Nephron (organoid): ENCODE measurements at regions not wholly inside any gene's neighbourhood (a gene's known extent, or its start where the extent isn't known, plus 50 kb on each side); places are given as distances from the start of the nearest gene placed in this dataset.

ENCODE experiments used
- H3K27ac Mint-ChIP-seq, 3 experiments: 2 replicates each; pipeline ENCODE4 v1.8.0; 2020; ENCODE audit warnings: mixed read lengths in 3 of 3, mild to moderate bottlenecking in 2 of 3, moderate library complexity in 1 of 3
- H3K27me3 Mint-ChIP-seq: 2 replicates; pipeline ENCODE4 v1.8.0; 2021; ENCODE audit warnings: low read depth, mild to moderate bottlenecking, moderate library complexity, mixed read lengths
- H3K36me3 Mint-ChIP-seq: 2 replicates; pipeline ENCODE4 v1.8.0; 2020; ENCODE audit warnings: low read depth, mixed read lengths
- H3K4me1 Mint-ChIP-seq: 2 replicates; pipeline ENCODE4 v1.8.0; 2020; ENCODE audit warnings: mixed read lengths
- H3K4me3 Mint-ChIP-seq, 3 experiments: 2 replicates each; pipeline ENCODE4 v1.8.0; 2020; ENCODE audit warnings: mild to moderate bottlenecking in 3 of 3, mixed read lengths in 3 of 3, moderate library complexity in 2 of 3
- H3K9me3 Mint-ChIP-seq: 2 replicates; pipeline ENCODE4 v1.8.0; 2020; ENCODE audit warnings: mixed read lengths
- TF ChIP-seq, protein P1 (sequence below), 3 experiments: fragments of 200-600 bp; sonication (generic); IDR thresholded peaks; one replicate each; pipeline ENCODE4 v1.5.0; 2021; ENCODE audit warnings: antibody characterized with exemption in 3 of 3; ENCODE audit not compliant: unreplicated experiment in 3 of 3

DNA sequence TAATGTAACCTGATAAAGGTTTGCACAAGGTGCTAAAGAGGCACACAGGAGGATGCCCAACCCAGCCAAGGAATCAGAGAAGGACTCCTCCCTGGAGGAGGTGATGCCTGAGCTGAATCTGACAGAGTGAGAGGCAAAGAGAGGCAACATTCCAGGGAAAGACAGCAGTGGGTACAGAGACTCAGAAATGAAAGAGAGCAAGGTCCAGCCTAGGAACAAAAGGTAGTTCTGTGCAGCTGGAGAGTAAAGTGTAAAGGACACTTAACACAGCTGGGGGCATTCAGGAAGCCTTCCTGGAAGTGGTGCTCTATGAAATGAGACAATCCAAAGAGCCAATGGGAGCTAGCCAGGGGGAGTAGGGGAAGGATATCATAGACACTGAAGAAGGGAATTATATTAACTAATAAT lies 181.0 kb upstream of the GLI2 start:
- no peak overlapping the region for H3K4me3 Mint-ChIP-seq
- H3K9me3 Mint-ChIP-seq = no peaks in the 10 kb centered on the region
- no peak overlapping the region for H3K27ac Mint-ChIP-seq
- peaks cover 20% of the 10 kb centered on the region for H3K4me1 Mint-ChIP-seq
- H3K27me3 Mint-ChIP-seq = peaks cover 75% of the 10 kb centered on the region
- TF ChIP-seq, protein P1, sequence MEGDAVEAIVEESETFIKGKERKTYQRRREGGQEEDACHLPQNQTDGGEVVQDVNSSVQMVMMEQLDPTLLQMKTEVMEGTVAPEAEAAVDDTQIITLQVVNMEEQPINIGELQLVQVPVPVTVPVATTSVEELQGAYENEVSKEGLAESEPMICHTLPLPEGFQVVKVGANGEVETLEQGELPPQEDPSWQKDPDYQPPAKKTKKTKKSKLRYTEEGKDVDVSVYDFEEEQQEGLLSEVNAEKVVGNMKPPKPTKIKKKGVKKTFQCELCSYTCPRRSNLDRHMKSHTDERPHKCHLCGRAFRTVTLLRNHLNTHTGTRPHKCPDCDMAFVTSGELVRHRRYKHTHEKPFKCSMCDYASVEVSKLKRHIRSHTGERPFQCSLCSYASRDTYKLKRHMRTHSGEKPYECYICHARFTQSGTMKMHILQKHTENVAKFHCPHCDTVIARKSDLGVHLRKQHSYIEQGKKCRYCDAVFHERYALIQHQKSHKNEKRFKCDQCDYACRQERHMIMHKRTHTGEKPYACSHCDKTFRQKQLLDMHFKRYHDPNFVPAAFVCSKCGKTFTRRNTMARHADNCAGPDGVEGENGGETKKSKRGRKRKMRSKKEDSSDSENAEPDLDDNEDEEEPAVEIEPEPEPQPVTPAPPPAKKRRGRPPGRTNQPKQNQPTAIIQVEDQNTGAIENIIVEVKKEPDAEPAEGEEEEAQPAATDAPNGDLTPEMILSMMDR (IDR thresholded peaks at IDR 0.05; ENCODE audit: unreplicated experiment in 3 of 3) = no peak
- H3K36me3 Mint-ChIP-seq = peaks cover 4% of the 10 kb centered on the region

DNA sequence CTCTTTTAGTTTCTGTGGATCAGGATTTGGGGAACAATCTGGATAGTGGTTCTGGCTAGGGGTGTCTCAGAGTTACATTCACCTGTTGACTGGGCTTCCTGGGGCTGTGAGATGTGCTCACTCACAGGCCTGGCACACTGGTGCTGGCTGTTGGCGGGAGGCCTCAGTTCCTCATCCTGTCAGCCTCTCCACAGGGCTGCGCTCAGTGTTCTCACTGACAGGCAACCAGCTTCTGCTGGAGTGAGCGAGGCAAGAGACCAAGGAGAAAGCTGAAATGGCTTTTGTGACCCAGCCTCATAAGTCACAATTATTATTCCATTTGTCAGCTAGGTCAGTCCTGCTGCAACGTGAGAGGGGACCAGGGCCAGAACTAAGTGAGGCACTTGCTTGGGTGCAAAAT lies 180.6 kb upstream of the GLI2 start:
- Mint-ChIP-seq H3K27ac (no peak overlapping the region), H3K36me3 (peaks cover 4% of the 10 kb centered on the region), H3K4me3 (no peak overlapping the region), H3K4me1 (peaks cover 20% of the 10 kb centered on the region), H3K9me3 (no peaks in the 10 kb centered on the region), H3K27me3 (peaks cover 76% of the 10 kb centered on the region)
- TF ChIP-seq, protein P1 (IDR thresholded peaks at IDR 0.05; ENCODE audit: unreplicated experiment in 3 of 3) = no peak

DNA sequence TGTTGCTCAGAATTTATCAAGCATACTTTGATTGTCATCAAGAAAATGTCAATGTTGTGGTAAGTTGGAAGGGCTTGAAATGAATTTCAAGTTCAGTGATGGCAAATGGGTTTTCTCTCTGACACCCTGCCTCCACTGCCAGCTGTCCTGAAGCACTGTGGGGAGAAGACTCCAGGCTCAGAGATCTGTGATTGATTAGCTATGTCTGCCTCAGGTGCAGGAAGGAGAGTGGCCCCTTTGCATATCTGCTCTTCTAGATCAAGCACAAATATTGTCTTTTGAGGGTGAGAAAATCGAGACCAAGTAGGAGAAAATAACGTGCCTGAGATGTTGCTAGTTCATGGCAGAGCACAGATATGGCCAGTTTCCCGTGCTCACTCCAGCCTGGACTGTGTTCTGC lies 178.8 kb upstream of the GLI2 start:
- Mint-ChIP-seq H3K36me3 (peaks cover 4% of the 10 kb centered on the region), H3K4me1 (peaks cover 10% of the 10 kb centered on the region), H3K27ac (no peak overlapping the region), H3K4me3 (no peak overlapping the region), H3K27me3 (peaks cover 74% of the 10 kb centered on the region), H3K9me3 (no peaks in the 10 kb centered on the region)
- TF ChIP-seq, protein P1 (IDR thresholded peaks at IDR 0.05; ENCODE audit: unreplicated experiment in 3 of 3) = no peak

DNA sequence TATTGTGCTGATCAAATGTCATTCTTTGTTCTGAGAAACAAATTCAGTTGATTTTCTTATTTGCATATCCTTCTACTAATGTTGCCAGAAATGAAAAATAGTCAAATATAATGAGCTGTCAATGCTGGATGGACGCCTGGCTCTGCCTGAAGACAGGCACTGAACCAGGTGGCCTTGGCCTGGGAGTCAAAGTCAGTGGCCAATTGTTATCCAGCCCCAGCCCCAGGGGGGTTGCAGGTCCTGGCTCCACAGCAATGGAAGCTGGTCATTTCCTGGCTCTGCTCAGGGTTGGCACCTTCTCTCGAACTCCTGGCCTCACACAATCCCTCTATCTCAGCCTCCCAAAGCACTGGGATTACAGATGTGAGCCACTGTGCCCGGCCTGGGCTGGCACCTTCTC lies 176.8 kb upstream of the GLI2 start:
- H3K27ac Mint-ChIP-seq = no peak overlapping the region
- no peaks in the 10 kb centered on the region for H3K4me1 Mint-ChIP-seq
- no peak overlapping the region for H3K4me3 Mint-ChIP-seq
- no peaks in the 10 kb centered on the region for H3K9me3 Mint-ChIP-seq
- H3K27me3 Mint-ChIP-seq = peaks cover 72% of the 10 kb centered on the region
- peaks cover 4% of the 10 kb centered on the region for H3K36me3 Mint-ChIP-seq
- TF ChIP-seq, protein P1 (IDR thresholded peaks at IDR 0.05; ENCODE audit: unreplicated experiment in 3 of 3) = no peak

DNA sequence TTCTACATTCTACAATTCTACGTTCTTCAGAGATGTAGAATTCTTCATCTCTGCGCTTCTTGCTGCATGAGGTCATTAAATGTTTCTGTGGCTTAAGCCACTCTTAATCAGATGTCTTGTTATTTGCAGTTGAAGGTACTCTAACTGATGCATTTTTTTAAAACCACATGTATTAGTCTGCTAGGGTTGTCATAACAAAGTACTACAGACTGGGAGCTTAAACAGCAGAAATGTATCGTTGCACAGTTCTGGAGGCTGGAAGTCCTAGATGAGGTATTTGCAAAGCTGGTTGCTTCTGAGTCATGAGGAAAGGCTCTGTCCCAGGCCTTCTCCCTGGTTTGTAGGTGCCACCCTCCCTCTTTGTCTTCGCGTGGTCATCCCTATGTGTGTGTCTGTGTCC lies 176.3 kb upstream of the GLI2 start:
- H3K27me3 Mint-ChIP-seq = peaks cover 71% of the 10 kb centered on the region

DNA sequence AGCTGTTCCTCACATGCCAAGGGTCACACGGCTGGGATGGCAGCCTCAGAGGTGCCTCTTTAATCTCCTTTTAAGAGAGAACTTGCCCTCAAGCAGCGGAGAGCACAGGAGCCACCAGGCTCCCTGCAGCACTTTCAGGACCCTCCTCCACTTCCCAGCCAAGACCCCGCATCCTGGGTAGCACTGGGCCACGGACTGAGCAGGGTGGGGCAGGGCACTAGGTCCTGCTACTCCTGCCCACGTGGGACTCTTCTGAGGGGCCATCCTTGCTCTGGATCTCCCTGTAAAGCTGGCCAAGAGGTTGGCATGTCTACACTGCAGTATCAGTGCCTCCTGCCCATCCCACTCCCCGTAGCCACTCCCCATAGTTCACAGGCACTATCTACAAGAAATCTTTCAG lies 175.3 kb upstream of the GLI2 start:
- no peaks in the 10 kb centered on the region for H3K9me3 Mint-ChIP-seq
- H3K27ac Mint-ChIP-seq = no peak overlapping the region
- TF ChIP-seq, protein P1 (IDR thresholded peaks at IDR 0.05; ENCODE audit: unreplicated experiment in 3 of 3) = no peak
- no peak overlapping the region for H3K4me3 Mint-ChIP-seq
- H3K27me3 Mint-ChIP-seq = peaks cover 72% of the 10 kb centered on the region
- H3K36me3 Mint-ChIP-seq = peaks cover 4% of the 10 kb centered on the region
- H3K4me1 Mint-ChIP-seq = peaks cover under 1% of the 10 kb centered on the region

More for the DNA sequence above, 176.3 kb upstream of the GLI2 start:
- H3K4me1 Mint-ChIP-seq = no peaks in the 10 kb centered on the region
- no peaks in the 10 kb centered on the region for H3K9me3 Mint-ChIP-seq
- peaks cover 4% of the 10 kb centered on the region for H3K36me3 Mint-ChIP-seq
- no peak overlapping the region for H3K4me3 Mint-ChIP-seq
- H3K27ac Mint-ChIP-seq = no peak overlapping the region
- TF ChIP-seq, protein P1 (IDR thresholded peaks at IDR 0.05; ENCODE audit: unreplicated experiment in 3 of 3) = no peak
